ENCODE measurements at regions not wholly inside any gene's neighbourhood (a gene's known extent, or its start where the extent isn't known, plus 50 kb on each side); places are given as distances from the start of the nearest gene placed in this dataset.

DNA sequence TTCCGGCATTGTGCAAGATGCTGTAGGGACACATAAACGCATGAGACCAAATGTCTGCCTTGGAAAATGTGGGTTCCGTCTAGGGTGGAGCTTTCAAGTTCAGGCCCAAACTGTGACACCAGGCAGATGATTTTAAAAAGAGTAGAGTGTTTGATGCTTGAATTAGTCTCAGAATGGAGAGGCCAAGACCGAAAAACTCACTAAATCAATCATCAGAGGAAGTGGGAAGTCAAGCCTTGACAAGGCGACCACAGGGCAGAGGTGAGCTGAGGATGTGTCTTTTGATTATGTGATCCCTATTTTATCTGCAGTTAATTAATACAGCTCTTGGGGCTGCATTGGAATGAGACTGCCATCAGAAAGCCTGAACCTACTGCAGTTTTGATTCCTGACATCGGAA is 275.4 kb downstream of the ABHD5 start:
- Mint-ChIP-seq H3K36me3 (ENCODE audit: low read depth) (no peaks in the 10 kb centered on the region), H3K4me1 (ENCODE audit: low read depth) (no peaks in the 10 kb centered on the region), H3K27ac (no peak overlapping the region), H3K9me3 (no peaks in the 10 kb centered on the region), H3K4me3 (no peak overlapping the region), H3K27me3 (ENCODE audit: low read depth) (peaks cover 18% of the 10 kb centered on the region)
- CTCF ChIA-PET, result no interaction called here
- intact Hi-C loops (cut with micrococcal nuclease), result no loop called here
- no peak for DNase-seq

DNA sequence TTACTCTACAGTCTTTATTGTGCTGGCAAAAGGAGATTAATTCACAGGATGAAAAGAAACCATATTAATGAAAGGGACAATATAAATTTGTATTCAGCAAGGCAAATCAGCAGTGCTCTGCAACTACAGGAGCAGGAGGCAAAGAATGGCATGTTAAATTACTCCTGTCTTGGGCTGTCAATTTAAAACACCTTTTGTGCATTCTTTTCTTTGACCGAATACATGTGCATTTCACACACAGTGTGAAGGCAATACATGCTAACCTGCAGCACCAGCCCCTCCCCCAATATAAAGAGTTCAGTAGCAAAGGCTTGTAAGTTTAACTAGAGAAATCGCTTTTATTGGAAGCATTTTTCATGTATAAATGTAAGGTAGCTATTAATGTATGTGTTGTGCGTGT is 275.2 kb upstream of the TOPAZ1 start:
- DNase-seq, result no peak
- CTCF ChIA-PET, result no interaction called here
- H3K4me1 Mint-ChIP-seq (ENCODE audit: low read depth), result no peaks in the 10 kb centered on the region
- H3K27me3 Mint-ChIP-seq (ENCODE audit: low read depth), result peaks cover 18% of the 10 kb centered on the region
- no peaks in the 10 kb centered on the region for H3K9me3 Mint-ChIP-seq
- intact Hi-C loops (cut with micrococcal nuclease), result no loop called here
- H3K27ac Mint-ChIP-seq, result no peak overlapping the region
- H3K36me3 Mint-ChIP-seq (ENCODE audit: low read depth), result no peaks in the 10 kb centered on the region
- H3K4me3 Mint-ChIP-seq, result no peak overlapping the region

DNA sequence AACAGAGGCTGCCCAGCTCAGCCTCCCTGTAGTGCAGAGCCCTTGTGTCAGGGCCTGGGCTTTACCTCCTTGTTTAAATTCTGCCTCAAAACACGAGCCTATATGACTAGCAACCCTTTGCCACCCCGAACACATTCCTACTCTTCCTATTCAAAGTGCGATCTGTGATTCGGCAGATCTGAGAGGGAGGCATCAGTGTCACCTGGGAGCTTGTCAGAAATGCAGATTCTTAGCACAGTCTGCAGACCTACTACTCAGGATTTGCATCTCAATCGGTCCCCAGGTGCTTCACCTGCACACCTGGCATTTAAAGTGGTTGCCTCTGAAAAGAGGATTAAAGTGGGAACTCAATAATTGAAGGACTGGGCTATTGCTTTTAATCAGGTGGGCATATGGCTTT is 273.2 kb upstream of the TOPAZ1 start:
- Mint-ChIP-seq H3K27me3 (ENCODE audit: low read depth) (peaks cover 22% of the 10 kb centered on the region), H3K9me3 (no peaks in the 10 kb centered on the region), H3K4me3 (no peak overlapping the region), H3K4me1 (ENCODE audit: low read depth) (no peaks in the 10 kb centered on the region), H3K27ac (no peak overlapping the region), H3K36me3 (ENCODE audit: low read depth) (no peaks in the 10 kb centered on the region)
- CTCF ChIA-PET, result no interaction called here
- intact Hi-C loops (cut with micrococcal nuclease), result no loop called here
- no peak for DNase-seq

DNA sequence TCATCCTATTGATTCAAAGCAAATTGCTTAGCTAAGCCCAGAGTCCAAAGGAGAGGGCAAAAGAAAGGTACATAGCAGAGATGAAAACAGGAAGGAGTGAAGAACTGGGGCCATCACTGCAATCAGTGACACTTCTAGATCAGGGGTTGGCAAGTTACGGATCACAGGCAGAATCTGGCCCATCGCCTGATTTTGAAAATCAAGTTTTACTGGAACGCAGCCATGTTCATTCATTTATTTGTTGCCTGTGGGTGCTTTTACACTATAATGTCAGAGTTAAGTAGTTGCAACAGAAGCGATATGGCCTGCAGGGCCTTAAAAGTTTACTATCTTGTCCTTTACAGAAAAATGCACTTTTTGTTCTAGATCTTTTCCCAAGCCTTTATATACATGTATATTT is 271.7 kb upstream of the TOPAZ1 start:
- intact Hi-C loops (cut with micrococcal nuclease), result no loop called here
- CTCF ChIA-PET, result no interaction called here
- no peaks in the 10 kb centered on the region for H3K36me3 Mint-ChIP-seq (ENCODE audit: low read depth)
- H3K27me3 Mint-ChIP-seq (ENCODE audit: low read depth), result peaks cover 19% of the 10 kb centered on the region
- H3K4me1 Mint-ChIP-seq (ENCODE audit: low read depth), result no peaks in the 10 kb centered on the region
- no peaks in the 10 kb centered on the region for H3K9me3 Mint-ChIP-seq
- DNase-seq, result no peak
- H3K27ac Mint-ChIP-seq, result no peak overlapping the region
- no peak overlapping the region for H3K4me3 Mint-ChIP-seq

DNA sequence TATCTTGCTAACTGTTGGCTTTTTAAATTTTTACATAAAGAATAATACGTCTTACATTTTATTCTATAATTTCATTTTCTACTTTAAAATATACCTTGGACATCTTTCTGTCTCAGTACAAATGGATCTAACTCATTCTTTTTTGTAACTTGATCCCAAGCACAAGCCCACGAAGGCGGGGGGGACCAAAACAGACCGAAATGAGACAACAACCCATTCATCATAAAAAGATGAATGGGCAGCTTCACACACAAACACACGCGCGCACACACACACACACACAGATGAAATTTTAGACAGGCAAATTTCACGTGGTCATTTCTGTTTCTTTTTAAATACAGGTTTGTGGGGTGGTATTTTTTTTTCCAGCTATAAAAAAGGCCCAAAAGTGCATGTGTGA is 271.3 kb upstream of the TOPAZ1 start:
- Mint-ChIP-seq H3K9me3 (no peaks in the 10 kb centered on the region), H3K4me1 (ENCODE audit: low read depth) (no peaks in the 10 kb centered on the region), H3K4me3 (no peak overlapping the region), H3K27ac (no peak overlapping the region), H3K36me3 (ENCODE audit: low read depth) (no peaks in the 10 kb centered on the region), H3K27me3 (ENCODE audit: low read depth) (peaks cover 17% of the 10 kb centered on the region)
- CTCF ChIA-PET, result no interaction called here
- intact Hi-C loops (cut with micrococcal nuclease), result no loop called here
- DNase-seq, result no peak

DNA sequence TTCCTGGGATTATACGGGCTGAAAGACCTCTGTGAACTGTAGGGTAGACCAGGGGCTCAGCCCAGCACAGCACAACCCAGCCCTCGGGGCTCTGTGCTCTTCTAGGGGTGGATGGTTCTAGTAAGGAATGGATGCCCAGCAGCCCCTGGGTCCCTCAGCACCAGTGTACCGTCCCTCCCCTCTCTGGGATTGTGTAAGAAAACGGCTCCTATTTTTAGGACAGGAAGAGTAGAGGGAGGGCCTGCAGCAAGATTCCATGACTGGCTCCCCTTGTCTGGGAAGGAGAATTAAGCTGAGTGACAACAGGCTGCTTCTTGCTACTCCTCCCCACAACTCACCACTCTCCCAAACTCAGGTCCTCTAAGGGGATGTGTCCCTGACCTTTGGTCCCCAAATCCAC is 270.8 kb upstream of the TOPAZ1 start:
- H3K27ac Mint-ChIP-seq, result no peak overlapping the region
- peaks cover 16% of the 10 kb centered on the region for H3K27me3 Mint-ChIP-seq (ENCODE audit: low read depth)
- H3K4me1 Mint-ChIP-seq (ENCODE audit: low read depth), result no peaks in the 10 kb centered on the region
- DNase-seq, result no peak
- no peaks in the 10 kb centered on the region for H3K36me3 Mint-ChIP-seq (ENCODE audit: low read depth)
- CTCF ChIA-PET, result no interaction called here
- intact Hi-C loops (cut with micrococcal nuclease), result no loop called here
- H3K9me3 Mint-ChIP-seq, result peaks cover 5% of the 10 kb centered on the region
- no peak overlapping the region for H3K4me3 Mint-ChIP-seq

DNA sequence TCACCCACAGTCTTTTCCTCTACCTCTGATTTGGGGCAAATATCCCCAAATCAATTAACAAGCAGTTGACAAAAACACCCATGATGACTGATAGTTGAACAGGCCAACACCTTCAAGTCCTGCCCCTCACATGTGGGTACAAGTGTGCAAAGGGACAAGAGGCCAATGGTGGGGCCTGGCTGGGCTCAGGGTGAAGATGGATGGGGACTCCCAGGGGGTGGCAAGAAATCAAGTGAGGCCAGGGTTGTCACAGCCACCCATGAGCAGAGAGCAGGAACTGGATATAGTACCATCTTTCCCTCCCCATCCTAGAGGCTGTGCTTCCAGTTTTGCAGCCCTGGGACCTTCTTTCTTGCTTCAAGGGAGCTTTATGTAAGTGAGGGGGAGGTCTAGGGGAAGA is 270.2 kb upstream of the TOPAZ1 start:
- no peak for DNase-seq
- Mint-ChIP-seq H3K4me3 (no peak overlapping the region), H3K27me3 (ENCODE audit: low read depth) (peaks cover 14% of the 10 kb centered on the region), H3K9me3 (peaks cover 7% of the 10 kb centered on the region), H3K4me1 (ENCODE audit: low read depth) (no peaks in the 10 kb centered on the region), H3K27ac (no peak overlapping the region), H3K36me3 (ENCODE audit: low read depth) (no peaks in the 10 kb centered on the region)
- CTCF ChIA-PET, result no interaction called here
- intact Hi-C loops (cut with micrococcal nuclease), result no loop called here

DNA sequence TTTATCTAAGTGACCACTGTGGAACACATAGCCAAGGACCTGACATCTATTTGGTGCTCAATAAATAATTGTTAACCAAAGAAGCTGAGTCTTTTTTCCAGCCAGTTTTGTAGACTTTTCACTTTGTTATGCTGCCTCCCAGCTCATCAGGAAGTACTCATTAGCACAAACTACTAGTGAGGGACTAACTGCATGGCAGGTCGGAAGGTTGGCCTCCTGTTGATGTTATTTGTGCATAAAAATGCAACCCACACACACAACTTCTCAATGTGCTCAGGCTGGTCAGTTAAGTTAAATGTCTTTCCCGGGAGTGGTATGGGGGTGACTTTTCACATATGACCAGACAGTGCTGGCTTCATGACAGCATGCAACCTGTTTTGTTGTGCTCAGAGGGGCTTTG is 263.0 kb upstream of the TOPAZ1 start:
- H3K4me1 Mint-ChIP-seq (ENCODE audit: low read depth), result no peaks in the 10 kb centered on the region
- DNase-seq, result no peak
- CTCF ChIA-PET, result interaction anchor here (0.6 kb wide), 1 partner anchor 57 kb away, joined by 3 read pairs; no protein-coding TSS in a partner anchor
- intact Hi-C loops (cut with micrococcal nuclease), result no loop called here
- no peaks in the 10 kb centered on the region for H3K36me3 Mint-ChIP-seq (ENCODE audit: low read depth)
- no peak overlapping the region for H3K27ac Mint-ChIP-seq
- peaks cover 24% of the 10 kb centered on the region for H3K27me3 Mint-ChIP-seq (ENCODE audit: low read depth)
- H3K4me3 Mint-ChIP-seq, result no peak overlapping the region
- peaks cover 7% of the 10 kb centered on the region for H3K9me3 Mint-ChIP-seq

DNA sequence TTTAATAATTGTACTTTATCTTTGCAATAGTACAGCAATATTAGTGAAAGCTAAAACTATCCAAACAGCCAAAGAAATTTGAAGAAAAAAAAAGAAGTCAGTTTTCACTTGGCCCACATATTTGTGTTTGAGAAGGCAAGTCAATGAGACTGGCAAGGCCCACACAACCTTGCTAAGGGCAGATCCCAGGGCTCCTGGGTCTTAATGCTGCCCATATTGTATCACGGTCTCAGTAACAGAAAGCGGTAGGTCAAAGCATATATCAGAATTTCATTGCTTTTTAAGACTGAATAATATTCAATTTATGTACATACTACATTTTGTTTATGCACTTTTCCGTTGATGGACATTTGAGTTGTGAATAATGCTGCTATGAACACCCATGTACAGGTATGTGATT is 262.0 kb upstream of the TOPAZ1 start:
- peaks cover 33% of the 10 kb centered on the region for H3K27me3 Mint-ChIP-seq (ENCODE audit: low read depth)
- intact Hi-C loops (cut with micrococcal nuclease), result no loop called here
- CTCF ChIA-PET, result no interaction called here

DNA sequence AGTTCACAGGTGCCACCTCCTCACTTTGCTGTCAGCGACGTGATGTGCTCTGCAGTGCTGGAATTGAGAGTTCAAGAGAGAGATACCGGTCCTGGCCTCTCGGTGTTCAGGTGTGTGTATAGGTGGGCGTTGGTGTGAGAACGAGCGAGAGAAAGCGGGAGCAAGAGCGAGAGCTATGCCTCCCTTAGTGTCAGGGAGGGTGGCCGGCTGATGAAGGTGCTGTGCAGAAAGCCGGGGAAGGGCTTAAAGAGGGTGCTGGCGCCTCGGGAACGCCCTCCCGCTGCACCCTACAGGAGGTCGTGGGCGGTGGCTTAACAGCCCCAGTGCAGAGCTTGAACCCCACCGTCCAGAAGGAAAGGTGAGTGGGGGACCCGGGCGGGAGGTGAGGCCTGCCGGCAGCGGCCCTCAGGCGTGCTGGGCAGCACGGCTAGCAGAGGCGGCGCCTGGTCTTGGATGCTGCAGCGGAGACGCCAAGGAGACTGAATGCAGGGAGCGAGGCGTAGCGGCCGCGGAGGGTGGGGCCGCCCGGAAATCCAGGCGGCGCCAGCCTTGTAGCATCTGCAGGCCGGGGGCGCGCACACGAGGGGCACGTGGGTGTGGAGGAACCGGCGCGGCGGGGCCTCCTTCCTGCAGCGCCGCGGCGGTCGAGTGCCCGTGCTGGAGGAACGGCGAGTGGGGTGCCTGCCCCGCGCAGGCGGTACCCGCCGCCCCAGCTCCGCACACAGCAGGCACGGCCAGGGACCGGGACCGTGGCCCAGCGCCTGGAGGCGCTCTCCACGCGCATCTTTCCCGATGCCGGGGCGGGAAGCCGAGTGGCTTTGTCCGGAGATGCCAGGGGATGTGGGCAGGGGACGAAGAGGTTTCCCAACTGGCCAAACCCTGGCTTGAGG is 246.8 kb upstream of the TOPAZ1 start:
- peaks cover 6% of the 10 kb centered on the region for H3K9me3 Mint-ChIP-seq
- H3K27me3 Mint-ChIP-seq (ENCODE audit: low read depth), result peaks cover 74% of the 10 kb centered on the region
- H3K36me3 Mint-ChIP-seq (ENCODE audit: low read depth), result peaks cover 3% of the 10 kb centered on the region
- peaks cover 38% of the 10 kb centered on the region for H3K4me1 Mint-ChIP-seq (ENCODE audit: low read depth)
- intact Hi-C loops (cut with micrococcal nuclease), result no loop called here
- H3K27ac Mint-ChIP-seq, result no peak overlapping the region
- CTCF ChIA-PET, result no interaction called here
- DNase-seq, result peak; percentile 40
- peak overlapping the region; percentile 60 for H3K4me3 Mint-ChIP-seq

More for the DNA sequence above, 262.0 kb upstream of the TOPAZ1 start:
- Mint-ChIP-seq H3K36me3 (ENCODE audit: low read depth) (no peaks in the 10 kb centered on the region), H3K4me3 (no peak overlapping the region), H3K9me3 (peaks cover 7% of the 10 kb centered on the region), H3K27ac (no peak overlapping the region), H3K4me1 (ENCODE audit: low read depth) (no peaks in the 10 kb centered on the region)
- DNase-seq, result no peak

DNA sequence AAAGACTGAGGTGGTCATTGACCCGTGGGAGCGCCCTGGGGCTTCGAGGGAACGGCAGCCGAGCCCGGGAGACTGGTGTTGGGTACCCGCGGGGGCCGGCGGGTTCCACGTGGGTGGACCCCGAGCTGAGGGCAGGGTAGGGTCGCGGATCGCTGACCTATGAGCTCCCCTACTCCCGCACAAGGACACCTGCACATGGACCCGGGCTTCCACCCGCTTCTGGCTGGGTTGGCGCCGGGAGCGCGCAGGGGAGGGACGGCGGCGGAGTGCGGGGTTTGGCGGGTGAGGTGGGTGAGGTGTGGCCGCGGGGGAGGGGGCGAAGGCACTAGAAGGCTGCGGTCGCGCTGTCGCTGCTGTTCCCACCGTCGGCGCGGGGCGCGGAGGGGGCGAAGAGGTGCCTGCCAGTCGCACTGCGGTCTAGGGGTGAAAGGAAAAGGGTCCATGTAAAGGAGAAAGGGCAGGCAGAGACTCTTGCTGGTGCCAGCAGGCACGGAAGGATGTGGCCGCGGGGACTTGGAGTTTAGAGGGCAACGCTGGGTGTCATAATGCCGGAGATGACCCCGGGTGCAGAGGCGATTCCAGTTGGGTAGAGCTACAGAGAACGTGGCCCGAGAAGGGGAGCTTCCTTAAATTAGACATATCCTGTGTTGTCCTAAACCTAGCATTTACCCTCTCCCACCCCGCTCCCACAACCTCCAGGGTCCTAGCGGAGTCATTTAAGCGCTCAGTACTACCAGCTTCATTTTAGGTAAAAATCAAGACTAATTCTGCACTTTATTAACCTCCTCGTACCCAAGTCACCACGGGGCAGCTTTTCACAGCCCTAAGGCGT is 245.9 kb upstream of the TOPAZ1 start:
- CTCF ChIA-PET, result interaction anchor here (0.5 to 0.7 kb wide), 2 partner anchors 63 to 137 kb away, joined by 3 to 4 read pairs; no protein-coding TSS in a partner anchor
- H3K9me3 Mint-ChIP-seq, result peaks cover 3% of the 10 kb centered on the region

DNA sequence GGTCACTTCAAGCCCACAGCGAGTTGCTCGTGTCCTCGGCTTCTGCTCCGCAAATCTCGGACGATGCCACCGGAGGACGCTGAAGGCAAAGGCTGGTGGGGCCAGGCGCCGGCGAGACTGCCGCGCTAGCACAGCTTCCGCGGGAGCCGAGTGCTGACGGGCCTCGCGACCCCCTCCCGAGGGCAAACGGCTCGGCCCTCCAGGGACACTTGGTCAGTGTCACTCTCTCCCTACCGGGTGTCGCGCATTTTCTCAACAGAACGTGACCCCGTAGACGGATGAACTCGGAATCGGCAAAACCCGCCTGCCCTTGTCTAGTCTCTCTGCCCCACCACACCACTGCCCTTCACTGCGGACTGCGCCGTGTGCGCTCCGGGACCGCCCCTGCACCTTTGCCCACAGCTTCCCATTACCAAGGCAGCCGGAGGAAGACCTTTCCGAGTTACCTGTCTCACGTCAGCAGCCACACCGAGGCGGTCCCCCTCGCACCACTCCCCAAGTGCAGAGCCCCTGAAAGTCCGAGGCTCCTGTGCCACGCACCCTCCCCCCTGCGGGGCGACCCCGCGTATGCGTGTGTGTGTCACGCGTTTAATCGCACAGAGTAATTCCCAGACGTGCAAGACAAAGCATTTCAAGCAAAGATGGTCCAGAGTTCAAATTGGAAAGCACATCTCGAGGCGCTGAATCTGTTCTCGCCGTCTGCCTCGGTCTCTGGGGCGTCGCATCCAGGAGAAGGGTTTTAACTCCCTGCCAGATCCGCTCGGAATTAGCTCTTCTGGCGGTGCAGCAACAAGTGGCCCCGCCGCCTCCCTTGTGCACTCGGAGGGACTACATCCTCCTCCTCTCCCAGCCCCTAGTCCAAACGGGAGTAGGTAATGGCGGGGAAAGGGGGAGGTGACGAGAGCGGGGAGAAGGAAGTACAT is 245.0 kb upstream of the TOPAZ1 start:
- Mint-ChIP-seq H3K4me1 (ENCODE audit: low read depth) (peaks cover 38% of the 10 kb centered on the region), H3K36me3 (ENCODE audit: low read depth) (no peaks in the 10 kb centered on the region), H3K27ac (no peak overlapping the region), H3K27me3 (ENCODE audit: low read depth) (peaks cover 74% of the 10 kb centered on the region), H3K9me3 (no peaks in the 10 kb centered on the region), H3K4me3 (peak overlapping the region; percentile 70)
- intact Hi-C loops (cut with micrococcal nuclease), result loop anchor here (1.0 to 2.0 kb wide), 4 partner anchors 24 to 202 kb away; no protein-coding TSS in a partner anchor
- CTCF ChIA-PET, result interaction anchor here (0.6 to 1.2 kb wide), 3 partner anchors 20 to 118 kb away, joined by 3 to 4 read pairs (median 3); no protein-coding TSS in a partner anchor
- DNase-seq, result peak; percentile 57

More for the DNA sequence above, 245.9 kb upstream of the TOPAZ1 start:
- intact Hi-C loops (cut with micrococcal nuclease), result loop anchor here (1.0 to 2.0 kb wide), 4 partner anchors 25 to 203 kb away; no protein-coding TSS in a partner anchor
- Mint-ChIP-seq H3K27me3 (ENCODE audit: low read depth) (peaks cover 75% of the 10 kb centered on the region), H3K4me3 (peak overlapping the region; percentile 70), H3K36me3 (ENCODE audit: low read depth) (peaks cover 2% of the 10 kb centered on the region), H3K27ac (no peak overlapping the region), H3K4me1 (ENCODE audit: low read depth) (peaks cover 38% of the 10 kb centered on the region)
- DNase-seq, result peak; percentile 12

Data from activated naive CD4-positive, alpha-beta T cell treated with anti-CD3 and anti-CD28 coated beads for 36 hours (primary cell).